GM18517 (cell line): ENCODE measurements at regions not wholly inside any gene's neighbourhood (a gene's known extent, or its start where the extent isn't known, plus 50 kb on each side); places are given as distances from the start of the nearest gene placed in this dataset.
"Not testable (repeated sequence)": the region's sequence is repeated elsewhere in the genome, so short reads cannot be mapped to it uniquely, and the experiment has no call there.

Experiments used
- ATAC-seq: cut with Tn5 transposase; IDR thresholded peaks from one replicate; pipeline ENCODE4 v1.9.1; 2021; ENCODE audit warnings: mild to moderate bottlenecking, moderate library complexity; ENCODE audit not compliant: unreplicated experiment

DNA sequence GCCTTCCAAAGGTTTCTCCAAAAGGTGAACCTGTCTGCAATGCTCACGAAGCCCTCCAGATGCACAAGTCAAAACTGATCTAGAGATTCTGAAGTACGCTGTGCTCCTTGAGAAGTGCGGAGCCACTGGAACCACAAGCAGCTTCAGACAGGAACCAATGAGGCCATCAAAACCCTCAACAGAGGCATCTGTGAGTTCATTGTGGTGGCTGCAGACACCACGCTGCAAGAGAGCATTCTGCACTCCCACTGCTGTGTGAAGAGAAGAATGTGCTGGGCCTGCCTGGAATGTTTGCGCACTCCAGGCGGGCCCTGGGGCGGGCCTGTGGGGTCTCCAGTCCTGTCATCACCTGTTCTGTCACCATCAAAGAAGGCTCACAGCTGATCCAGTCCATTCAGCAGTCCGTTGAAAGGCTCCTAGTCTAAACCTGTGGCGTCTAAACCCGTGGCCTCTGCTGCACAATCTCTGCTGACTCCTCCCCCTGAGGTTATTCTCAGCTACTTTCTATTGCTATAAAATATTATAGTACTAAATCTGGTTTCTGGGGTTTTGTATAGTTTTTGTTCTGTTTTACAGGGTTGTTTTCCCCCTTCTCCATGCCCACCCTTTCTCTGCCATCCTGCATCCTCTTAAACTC is 111.6 kb downstream of the PPIAL4A start:
- not testable (repeated sequence) for ATAC-seq

DNA sequence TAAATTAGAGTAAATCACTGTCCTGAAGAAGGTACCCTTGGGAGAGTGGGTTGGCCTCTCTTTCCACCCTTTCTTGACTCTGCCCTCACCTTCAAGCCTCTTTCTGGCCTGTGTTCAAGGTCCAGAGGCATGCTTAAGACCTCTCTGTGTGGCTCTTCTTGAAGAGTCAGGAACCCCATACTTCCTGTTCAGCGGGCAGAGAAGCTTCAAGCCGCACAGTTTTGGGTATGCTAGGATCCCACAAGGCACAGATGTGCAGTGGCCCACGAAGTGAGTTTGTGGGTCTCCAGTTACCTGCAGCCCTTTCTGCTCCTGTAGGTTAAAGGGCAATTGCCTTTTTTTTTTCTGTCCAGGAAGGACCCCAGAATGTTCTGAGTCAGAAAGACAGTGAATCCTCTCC is 113.7 kb downstream of the PPIAL4A start:
- not testable (repeated sequence) for ATAC-seq

DNA sequence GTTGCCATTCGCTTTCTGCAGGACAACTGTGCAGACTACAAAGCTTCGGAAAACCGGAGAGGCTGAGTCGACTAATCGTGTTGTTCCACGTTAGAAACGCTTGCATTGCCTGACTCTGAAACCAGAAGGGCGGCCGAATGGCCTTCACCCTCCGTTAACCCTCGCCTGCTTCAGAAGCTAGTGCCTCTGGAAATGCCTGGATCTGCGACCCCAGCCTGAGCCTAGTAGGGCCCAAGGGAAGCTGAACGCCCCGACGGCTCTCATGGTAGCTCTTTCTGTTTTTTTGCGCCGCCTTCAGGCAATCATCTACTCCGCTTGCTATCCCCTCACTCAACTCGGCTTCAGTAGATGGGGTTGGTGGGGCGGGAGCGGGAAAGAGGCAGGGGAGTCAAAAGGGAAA is 117.3 kb downstream of the PPIAL4A start:
- ATAC-seq = not testable (repeated sequence)

DNA sequence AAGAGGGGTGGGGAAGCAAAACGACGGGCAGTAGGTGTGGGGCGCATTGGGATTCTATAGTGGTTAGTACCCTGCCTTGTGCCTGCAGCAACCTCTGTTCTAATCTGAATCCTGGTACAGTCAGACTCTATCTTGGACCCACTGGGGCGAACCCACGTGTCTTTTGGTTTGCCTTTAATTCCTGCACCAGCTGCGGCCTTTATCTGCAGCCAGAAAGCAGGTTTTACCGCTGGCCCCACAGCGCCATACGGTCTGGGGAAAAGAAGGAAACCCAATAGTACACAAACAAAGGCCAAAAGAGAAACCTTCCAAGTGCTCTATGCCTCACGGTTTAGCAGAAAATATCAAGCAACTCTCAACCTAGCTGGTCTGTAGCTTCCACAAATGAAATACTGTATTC is 118.2 kb downstream of the PPIAL4A start:
- ATAC-seq = not testable (repeated sequence)

DNA sequence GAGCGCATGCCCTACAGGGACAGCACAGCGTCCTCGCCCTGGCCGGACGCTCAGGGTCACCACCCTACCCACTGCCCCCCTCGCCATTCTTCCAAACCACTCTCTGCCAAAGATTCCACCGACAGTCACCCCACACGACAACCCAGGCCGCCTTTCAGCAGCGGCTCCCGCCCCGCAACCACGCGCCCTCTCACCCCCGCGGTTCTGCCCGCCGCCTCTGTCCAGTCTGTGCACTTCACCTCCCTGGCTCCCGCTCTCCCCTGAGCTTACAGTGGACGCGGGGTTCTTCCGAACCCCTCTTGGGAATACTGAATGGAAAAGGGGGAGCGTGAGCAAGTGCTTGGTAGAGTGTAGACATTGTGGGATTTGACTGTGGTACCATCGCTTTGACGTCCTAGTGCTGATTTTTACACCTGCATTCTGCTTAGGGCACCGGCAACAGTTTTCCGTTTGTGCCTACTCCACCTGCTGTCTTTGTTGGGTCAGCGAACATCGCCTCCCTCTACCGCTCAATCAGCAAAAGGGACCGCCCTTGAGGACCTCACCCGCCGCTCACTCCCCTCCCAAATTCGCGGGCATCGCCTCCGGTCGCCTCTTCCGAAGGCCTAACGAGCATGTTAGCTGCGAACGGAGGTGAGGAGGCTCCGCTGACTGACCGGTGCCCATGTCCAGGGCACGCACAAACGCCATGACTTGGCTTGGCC is 119.1 kb downstream of the PPIAL4A start:
- ATAC-seq = not testable (repeated sequence)

DNA sequence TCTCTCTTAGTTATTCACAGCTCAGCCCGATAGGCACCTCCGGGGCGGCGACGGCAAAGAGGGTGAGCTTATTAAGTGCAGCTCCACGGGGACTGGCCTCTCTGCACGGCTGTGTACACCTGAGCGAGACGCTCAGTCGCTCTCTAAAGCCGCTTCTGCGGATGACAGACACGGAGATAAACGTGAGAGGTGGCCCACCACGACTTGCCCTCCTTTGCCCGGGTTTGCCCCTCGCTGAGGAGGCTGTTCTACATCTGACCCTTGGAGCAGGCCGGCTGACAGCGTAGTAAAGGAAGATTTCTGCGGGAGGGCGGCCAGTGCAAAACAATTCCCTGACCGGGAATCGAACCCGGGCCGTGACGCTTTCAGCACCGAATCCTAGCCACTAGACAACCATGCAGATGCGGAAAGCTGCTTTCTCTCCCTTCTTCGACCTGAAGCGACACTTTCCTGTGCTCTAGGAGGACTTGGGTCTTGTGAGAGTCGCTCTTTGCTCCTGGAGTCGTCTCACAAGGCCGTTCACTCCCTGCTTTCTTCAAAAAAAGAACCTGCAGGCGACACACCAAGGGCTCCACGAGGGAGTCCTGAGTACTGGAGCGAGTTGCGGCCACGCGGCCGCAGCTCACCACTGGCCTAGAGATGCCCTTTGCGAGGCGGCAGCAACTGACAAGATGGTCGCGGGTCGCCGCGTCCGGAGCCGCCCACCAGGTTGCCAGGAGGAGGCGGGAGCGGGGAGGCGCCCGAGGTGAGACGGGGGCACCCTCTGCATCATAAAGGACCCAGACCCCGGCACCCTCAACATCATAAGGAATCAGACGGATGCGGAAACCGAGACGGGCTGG is 119.9 kb downstream of the PPIAL4A start:
- not testable (repeated sequence) for ATAC-seq

DNA sequence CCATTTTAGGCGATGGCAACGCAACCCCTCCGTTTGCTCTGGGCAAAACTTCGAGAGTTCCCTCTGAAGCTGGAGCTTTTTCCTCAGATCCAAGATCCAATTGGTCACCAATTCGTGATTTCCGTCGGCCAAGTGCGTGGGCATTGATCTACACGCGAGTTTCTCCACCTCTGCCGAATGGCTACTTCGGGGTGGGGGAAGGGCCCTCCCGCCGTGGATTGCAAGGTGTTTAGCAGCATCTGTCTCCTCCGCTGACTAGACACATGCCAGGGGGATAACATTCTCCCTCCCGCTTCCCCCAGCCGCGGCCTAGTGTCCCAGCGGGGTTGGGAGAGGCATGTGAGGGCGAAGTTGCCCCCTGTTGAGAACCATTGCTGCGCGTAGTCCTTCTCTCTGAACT is 120.6 kb downstream of the PPIAL4A start:
- ATAC-seq = not testable (repeated sequence)

DNA sequence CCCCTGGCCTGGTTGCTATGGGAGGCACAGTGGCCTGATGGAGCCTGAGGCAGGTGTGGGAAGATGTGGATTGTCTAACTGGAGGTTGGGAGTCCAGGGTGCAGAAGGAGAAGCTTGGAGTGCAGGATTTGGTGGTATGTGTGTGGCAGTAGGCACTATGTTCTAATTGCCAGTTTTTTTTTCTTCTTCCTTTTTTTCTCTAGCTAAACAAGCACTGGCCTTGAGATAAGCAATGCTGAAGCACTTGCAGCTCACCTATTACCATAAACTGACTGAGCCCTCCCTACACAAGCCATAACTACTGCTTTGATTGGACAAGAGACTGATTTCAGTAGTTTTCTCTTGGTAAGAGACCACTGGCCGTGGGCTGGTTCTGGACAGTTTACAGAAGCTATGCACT is 123.6 kb downstream of the PPIAL4A start:
- ATAC-seq = not testable (repeated sequence)

DNA sequence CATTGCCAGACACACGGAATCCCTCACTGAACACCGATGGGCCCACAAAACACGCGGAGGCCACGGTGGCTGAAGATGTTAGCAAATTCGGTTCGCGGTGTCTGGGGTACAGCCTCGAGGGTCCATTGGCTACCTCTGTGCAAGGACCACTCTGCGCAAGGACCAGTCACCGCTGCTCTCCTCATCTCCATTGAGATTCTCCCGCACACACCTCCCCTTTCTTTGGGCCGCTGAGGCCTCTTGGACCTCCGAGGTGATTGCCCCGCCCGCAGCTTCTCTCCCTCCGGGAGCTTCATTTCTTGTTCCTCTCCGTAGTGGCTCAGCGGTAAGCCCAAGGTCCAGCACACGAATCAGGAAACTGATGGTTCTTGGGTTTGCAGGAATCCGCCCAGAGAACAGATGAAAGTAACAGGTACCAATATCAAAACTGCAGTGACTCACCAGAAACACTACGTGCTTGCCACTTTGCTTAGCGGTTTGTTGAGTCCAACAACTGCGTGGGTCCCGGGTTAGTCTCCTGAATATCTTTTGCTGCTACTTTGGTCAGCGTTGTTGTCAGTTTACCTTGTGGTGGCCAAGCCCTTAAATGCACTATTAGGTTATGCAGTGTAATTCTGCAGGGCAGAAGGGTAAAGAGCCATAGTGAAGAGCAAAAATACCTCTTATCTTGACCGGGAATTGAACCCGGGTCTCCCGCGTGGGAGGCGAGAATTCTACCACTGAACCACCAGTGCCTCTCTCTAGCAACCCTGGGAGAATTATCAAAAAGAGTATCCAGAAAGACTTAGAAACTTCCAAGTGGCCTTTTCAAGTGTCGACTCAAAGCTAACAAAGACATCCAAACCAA is 126.8 kb downstream of the PPIAL4A start:
- ATAC-seq = not testable (repeated sequence)

DNA sequence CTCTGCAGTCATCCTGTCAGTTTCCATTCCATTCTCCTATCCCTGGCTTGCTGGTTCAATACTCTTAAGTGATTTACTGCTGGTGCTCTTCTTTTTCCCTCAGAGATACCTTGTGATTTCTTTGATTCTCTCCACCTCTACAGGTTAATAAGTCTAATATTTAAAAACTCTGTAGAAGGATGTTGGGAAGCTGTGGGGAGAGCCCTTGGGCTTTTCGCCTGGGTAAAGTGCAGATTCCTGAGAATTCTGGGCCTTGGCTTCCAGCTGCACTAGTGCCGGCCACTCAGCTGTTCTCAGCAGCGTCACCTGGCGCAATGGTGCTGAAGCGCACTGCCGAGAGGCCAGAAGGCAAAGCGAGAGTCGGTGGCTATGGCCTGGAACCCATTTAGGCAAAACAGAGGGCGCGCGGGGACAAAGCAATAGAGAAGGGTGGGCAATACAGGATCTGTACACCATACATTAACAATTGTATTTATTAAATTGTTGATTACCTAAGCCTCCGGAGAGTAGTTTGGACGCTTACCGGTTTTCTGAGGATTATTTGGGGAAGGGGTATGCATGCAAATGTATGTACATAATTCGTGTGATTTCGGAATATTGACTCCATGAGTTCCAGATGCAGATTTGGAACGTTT is 130.3 kb downstream of the PPIAL4A start:
- not testable (repeated sequence) for ATAC-seq

DNA sequence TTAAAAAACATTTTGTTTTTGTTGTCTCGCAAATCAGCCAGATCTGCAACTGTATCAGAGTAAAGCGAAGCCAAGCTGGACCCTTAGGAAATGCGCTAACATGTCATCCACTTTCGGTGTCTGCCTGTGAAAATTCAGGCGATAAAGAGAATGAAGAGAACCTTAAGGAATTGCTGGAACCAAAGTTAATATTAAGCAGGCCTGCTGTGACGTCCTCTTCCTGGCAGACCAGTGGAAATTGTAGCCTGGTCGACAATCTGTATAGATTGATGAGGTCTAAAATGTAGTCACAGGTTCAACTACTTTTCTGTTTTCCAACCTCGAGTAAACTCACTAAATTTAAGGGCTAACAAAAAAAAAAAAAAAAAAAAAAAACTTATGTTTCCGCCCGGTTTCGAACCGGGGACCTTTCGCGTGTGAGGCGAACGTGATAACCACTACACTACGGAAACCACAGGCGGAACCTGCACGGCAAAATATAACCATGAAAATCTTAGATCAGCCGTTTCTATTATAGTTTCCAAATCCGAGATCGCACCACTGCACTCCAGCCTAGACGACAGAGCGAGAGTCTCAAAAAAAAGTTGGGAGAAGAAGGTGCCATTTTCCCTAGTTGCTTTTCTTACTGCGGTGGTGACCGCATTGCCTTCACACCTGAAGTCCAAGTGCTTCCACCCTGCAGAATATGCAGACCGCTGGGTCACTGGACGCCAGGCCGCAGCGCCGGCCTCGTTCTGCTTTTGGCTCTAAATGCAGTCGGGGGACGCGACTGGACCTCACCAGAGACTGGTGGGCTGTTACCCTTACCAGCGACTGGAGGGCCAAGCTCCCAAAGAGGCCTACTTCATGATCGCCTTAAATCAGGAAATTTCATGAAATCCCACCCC is 131.0 kb downstream of the PPIAL4A start:
- not testable (repeated sequence) for ATAC-seq

DNA sequence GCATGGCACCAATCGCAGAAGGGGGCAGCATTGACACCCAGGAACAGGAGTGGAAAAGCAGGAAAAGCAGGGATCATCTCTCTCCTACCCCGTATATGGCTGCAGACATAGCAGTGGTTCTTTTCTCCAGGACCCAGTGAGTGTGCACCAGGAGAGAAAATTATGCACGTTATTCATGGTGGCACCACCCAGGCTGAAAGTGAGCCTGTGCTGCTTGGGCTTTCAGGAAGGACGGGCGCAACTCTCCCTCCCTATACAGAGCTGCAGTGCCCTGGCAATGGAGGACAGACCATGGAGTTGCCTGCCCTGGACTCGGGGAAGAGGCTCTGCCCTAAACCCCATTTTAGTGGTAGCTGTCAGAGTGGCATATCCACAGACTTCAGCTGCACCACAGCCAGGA is 132.1 kb downstream of the PPIAL4A start:
- ATAC-seq = not testable (repeated sequence)

DNA sequence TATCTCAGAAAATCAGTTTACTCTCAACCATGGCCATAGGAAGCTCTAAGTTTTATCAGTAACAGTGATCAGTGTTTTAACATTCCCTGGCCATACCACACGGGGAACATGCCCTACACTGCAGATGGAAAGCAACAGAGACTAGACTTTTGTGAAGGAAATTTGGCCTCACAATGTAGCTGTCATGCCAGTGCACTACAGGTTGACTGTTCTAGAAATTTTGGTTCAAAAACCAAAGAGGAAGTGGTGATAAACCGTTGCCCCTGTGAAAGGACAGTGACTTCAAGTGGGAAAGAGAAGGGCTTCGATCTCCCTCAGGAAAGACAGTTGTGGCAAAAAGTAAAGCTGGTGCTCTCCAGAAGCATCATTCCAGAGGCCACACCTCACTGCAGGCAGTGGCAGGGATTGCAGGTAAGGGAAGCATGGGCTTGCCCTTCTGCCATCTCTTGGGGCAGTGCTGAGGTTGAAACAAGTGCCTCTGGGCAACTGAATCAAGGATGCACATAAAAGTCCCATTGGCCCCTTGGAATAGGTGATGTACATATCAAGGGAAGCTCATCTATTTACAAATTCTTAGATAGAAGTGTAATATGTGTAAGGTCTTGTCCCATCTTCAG is 143.4 kb downstream of the PPIAL4A start:
- ATAC-seq = not testable (repeated sequence)

DNA sequence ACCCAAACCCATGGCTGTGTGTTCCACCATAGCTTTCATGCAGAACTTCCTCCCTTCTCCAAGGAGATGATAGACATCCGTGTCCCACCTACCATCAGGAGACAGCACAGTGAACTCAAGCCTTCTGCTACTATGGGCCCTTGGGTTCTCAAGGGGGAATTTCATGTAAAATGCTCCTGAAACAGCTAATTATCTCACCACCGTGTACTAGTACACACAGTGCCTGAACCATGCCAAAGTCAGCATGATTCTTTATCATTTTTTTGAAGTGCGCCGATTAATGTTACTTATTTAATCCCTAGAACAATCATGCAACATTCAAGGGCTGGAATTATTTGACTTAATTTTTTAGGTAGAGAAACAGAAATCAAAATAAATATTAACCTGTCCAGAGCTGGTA is 147.2 kb downstream of the PPIAL4A start:
- not testable (repeated sequence) for ATAC-seq

DNA sequence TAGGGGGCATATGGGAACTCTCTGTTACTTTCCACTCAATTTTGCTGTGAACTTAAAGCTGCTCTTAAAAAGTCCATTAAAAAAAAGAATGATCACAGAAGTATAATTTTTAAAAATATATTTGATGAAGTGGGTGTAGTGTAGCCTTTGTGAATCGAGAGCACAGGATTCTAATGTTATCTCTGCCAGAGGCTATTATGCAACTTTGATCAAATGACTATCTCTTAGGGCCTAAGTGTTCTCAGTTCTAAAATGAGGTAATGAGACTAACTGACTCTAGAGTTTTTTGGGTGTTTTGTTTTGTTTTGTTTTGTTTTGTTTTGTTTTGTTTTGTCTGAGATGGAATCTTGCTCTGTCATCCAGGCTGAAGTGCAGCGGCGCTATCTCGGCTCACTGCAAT is 143.2 kb downstream of the FAM72B start:
- ATAC-seq = not testable (repeated sequence)

DNA sequence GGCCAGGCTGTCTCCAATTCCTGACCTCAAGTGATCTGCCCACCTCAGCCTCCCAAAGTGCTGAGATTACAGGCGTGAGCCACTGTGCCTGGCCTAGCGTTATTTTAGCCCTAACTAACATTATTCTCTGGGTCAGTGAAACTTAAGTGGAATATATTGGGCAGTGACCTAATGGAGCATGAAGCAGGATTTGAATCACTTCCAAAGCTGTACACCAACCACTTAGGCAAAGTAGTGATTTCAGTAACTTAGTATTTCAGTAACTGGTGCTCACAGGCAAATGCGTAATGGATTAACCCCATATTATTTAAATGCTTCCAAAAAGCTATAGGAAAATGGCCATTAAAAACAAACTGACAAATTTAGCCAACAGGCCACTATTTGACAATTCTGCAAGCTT is 142.6 kb downstream of the FAM72B start:
- not testable (repeated sequence) for ATAC-seq

DNA sequence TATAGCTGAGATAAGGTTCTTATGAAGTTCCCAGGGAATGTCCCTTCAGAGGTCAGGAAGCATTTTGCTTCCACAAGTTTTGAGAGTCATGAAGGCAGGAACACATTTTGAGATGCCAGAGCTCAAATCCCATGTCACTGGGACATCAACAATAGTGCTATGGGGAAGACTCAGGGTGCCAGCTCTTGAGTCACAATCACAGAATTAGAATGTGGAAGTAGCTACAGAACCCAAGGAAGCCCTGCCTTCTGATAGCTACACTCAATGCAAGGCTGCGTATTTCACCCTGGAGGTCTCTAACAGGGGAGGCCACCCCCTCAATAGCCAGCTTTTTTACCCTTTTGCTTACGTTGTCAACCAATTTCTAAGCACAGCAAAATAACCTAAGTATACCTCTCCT is 141.3 kb downstream of the FAM72B start:
- ATAC-seq = not testable (repeated sequence)

DNA sequence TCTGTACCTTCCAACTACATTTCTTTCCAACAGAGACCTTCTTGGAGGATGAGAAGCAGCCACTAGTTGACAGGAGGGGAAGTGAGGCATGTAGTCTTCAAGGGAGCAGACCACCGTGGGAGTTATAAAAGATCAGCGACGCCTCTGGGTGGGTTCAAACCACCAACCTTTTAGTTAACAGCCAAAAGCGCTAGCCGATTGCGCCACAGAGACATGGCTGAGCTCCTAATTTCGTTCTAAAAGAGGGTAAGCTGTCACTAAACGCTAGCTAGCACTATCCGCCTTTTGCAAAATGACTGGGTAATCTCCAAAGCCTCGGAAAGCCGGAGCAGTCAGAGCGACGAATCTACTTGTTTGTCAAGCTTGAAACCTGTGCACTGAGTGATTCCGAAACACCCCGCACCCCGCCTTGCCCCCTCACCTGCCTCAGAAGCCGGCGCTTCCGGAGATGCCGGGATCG is 135.8 kb downstream of the FAM72B start:
- ATAC-seq = not testable (repeated sequence)
